HG03354 (cell line): ENCODE measurements at regions not wholly inside any gene's neighbourhood (a gene's known extent, or its start where the extent isn't known, plus 50 kb on each side); places are given as distances from the start of the nearest gene placed in this dataset.

Experiments
- ATAC-seq: cut with Tn5 transposase; IDR thresholded peaks from one replicate; pipeline ENCODE4 v1.9.1; 2021; ENCODE audit warnings: mild to moderate bottlenecking; ENCODE audit not compliant: unreplicated experiment, poor library complexity, severe bottlenecking

DNA sequence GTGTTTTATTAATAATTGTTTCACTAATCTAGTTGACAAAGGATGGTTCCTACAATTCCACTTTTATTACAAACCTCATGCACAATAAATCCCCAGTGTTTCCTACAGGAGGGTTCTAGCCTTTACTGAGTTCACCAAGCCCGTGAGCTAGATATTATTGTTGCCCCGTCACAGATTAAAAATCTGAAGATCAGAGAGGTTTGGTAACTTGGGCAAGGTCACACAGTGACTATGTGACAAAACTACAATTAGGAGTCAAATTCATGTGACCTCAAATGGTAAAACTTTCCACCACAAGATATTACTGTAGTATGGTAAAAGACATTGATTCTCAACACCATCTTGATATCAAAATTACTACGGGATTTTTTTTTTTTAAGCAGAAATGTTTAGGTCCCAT, 124.6 kb downstream of the BTC start:
- ATAC-seq, result no peak

DNA sequence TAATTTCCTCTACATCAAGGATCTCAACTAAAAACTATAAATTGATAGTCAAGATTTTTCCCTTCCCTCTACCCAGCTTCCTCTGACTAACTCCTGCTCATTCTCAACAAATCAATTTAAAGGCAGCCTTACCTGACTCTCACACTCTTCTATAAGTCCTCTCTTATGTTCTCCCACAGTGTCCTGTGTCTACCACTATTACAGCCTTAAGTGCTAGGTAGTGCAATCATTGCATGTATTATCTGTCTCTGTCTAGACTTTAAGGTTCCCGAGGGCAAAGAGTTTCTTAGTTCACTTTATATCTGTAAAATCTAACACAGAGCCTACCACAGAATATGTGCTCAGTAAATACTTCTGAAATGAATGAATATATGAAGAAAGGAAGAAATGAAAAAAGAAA, 123.7 kb downstream of the BTC start:
- ATAC-seq, result no peak

DNA sequence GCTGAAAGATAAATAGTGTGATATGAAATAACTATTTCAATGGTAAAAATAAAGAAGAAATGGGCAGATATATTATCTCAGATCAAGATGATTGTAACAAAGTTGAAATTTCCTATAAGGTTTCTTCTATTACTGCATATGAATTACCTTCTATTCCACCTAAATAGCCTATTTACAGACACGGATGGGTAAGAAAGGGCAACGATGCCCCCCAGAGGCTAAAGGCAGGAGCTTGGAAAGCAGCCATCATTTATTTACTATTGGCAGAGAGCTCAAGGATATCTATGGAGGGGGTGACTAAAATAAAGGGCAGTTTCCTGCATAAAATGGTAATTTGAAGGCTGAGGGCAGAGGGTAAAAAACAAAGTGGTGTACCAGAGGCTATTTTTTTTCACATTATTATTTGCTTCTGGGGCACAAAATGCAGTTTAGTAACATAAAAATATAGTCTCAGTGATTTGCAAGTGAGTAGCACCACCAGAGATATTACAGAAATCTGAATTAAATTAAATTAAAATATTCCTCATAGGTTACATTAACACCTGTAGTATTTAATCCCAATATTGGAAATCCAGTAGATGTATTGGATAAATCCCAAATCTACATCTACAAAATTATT, 123.1 kb downstream of the BTC start:
- ATAC-seq, result no peak

DNA sequence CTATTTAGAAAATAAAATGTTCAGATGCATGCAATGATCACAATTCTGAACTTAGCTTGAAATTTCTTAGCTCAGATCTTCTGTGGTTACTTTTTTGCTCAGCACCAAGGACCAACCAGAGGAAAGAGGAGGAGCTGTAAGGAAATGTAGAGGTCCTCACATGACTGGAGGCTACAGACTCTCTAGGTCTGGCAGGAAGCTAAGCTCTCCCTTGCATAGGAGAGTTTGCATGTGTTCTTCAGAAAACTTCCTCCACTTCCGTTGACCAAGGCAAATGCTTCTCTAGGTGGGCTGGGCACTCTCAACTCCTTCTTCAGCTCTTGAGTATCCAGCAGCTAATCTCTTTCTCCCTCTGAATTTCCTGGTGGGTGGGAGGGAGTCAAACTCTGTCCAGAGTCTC, 119.6 kb downstream of the BTC start:
- ATAC-seq, result no peak

DNA sequence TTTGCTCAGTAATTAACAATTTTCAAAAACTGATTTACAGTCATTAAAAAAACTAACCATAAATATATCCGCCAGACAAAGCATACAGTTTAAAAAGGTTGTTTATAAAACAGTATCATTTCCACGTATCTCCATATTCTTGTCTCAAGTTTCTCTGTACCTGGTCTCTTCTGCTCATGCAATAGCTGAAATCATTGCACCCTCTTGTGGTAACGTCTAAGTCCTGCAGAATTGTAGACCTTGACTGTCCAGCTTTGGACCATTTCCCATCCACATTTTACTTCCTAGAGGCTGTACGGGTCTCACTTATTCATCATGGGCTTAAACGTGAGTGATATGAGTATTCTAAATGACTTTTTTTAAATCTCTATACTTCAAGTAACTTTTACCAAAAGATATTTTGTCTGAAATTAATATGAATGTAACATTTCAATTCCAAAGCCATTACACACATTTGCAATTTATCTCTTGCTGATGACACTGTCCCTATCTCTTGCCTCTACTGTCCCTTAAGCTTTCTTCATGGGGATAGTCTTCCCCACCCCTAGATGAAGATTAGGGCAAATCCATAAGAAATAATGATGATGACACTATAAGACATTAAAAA, 118.5 kb downstream of the BTC start:
- ATAC-seq, result peak; percentile 90

DNA sequence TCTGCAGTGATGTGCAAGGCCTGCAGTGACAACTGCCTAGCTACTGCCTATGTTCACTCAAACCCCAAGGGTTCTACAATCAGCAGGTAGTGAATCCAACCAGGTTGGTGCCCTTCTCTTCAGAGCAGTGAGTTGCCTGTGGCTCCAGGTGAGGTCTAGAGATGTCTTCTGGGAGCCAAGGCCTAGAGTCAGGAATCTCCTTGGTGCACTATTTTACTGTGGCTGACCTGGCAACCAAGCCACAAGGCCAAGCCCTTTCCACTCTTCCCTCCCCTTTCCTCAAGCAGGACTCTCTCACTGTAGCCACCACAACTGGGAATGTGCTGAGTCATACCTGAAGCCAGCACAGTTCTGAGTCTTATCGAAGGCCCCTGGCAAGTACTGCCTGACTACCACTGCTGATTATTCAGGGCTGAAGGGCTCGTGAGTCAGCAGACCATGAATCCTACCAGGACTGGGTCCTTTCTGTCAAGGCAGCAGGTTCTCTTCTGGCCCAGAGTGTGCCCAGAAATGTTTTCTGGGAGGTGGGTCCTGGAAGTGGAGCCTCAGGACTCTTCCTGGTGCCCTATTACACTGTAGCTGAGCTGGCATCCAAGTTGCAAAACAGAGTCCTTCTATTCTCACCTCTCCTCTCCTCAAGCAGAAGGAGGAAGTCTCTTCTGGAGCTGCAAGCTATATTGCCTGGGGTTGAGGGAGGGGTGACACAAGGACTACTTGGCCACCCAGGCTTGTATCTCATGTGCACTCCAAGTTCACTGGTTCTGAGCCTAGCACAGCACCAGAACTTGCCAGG, 111.6 kb downstream of the BTC start:
- ATAC-seq, result no peak

DNA sequence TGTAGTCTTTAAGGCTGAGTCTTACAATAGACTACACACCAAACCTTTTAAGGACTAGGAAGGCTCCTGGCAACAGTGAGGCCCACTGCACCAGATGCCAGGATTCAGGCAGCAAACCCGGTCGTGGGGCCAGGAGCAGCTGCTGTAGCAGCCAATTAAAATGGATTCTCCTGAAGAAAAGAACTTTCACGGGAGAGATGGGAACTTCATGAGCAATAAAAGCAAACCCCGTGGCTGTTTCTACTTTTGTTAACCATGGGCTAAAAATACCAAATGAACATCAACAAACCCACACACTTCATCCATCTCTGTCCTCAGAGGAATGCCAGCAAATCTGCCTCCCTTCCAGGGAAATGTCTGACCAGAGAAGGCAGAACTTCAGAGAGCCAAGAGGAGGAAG, 101.4 kb downstream of the BTC start:
- no peak for ATAC-seq
